ENCODE measurements at regions not wholly inside any gene's neighbourhood (a gene's known extent, or its start where the extent isn't known, plus 50 kb on each side); places are given as distances from the start of the nearest gene placed in this dataset.
"Not testable (repeated sequence)": the region's sequence is repeated elsewhere in the genome, so short reads cannot be mapped to it uniquely, and the experiment has no call there.

- not testable (repeated sequence) for DNase-seq
These were observed 282.4 kb upstream of the NOTCH2NLA start for GRCh38 chr1:146511047-146511777.

DNA sequence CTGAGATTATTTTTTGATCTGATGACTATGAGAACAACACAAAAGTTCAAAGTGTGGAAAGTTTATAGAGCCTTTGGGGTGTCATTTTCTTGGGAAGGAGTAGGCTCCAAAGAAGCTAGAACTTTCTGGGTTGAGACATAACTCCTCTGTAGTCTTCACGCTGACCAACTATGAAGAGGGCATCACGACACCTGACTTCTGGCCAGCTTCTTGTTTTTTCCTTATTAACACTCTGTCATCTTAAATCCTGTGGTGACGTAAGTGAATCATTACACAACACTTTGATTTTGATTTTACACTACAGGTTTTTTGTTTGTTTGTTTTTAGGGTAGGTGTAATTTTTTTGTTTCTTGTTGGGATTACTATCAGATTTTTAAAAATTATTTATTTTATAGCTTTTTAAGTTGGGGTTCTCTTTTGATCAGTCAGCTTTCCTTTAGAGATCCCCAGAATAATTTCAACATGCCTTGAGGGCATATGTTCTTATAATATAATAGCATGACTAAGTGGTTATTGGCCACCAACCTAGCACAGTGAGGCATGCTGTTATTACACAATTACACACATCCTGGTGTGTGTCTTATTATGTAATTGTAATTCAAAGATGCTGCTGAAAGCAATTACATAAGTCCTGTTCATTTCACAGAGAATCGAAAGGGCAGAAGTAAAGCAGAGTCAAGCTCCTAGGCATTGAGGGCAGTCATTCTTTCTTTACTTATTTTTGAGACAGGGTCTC lies 281.6 kb upstream of the NOTCH2NLA start:
- DNase-seq, result not testable (repeated sequence)

GRCh38 chr1:146504121-146504520 lies 275.3 kb upstream of the NOTCH2NLA start:
- DNase-seq, result not testable (repeated sequence)

DNA sequence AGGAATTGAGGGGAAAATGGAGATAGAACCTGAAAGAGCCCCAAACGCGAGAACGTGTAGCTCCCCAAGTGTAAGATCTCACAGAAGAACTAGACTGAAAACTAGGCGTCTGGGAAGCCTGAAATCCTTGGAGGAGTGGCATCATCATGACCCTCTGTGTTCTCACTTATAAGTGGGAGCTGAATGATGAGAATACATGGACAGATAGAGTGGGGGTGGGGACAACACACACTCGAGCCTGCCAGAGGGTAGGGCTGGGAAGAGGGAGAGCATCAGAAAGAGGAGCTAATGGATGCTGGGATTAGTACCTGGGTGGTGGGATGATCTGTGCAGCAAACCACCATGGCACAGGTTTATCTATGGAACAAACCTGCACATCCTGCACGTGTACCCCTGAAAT lies 258.7 kb upstream of the NOTCH2NLA start:
- DNase-seq, result not testable (repeated sequence)

DNA sequence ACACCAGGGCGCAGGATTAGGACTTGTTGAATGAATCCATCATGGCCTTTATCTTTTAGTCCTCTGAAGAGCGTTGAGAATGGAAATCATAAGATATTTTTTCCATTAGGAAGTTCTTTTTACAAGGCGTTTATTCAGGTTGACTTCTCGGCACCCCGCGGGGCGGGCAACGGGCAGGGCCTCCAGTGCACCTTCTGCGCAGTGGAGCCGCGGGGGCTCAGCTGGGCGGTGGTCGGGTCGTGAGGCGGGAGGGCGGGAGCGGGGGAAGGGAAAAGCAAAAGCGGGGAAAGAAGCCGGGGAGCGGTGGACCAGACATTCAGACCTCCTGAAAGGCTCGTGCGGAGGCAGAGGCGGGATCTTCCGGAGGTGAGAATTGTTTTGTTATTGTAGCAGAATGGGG lies 258.3 kb upstream of the NOTCH2NLA start:
- not testable (repeated sequence) for DNase-seq

- peak in 44 of 58 donors; percentile 1 to 56 (median 26) for DNase-seq
These were observed 257.6 kb upstream of the NOTCH2NLA start for GRCh38 chr1:146486300-146487014.

- DNase-seq, result not testable (repeated sequence)
These were observed 255.4 kb upstream of the NOTCH2NLA start for GRCh38 chr1:146484195-146484594.

- not testable (repeated sequence) for DNase-seq
These were observed 250.4 kb upstream of the NOTCH2NLA start for GRCh38 chr1:146479188-146479587.

DNA sequence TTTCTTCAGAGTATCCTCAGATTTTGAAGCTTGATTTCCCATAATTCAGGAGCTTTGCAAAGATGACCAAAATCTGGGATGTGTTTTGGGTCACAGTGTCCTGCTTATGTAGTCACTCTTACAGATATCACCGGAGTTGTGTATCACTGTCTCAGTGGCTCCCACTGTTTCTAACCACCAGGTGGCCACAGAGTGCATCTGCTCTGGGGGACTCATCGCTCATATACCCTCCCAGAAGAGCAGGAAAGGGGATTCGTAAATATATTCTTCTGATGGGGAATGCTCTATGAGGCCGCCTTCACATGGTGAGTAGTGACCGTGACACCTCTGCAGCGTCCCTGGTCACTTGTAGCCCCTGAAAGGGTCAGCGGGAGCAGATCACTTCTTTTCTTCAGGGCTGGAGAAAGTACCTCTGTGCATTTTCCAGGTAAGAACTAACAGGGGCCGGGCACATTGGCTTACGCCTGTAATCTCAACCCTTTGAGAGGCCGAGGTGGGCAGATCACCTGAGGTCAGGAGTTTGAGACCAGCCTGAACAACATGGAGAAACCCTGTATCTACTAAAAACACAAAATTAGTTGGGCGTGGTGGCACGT lies 249.4 kb upstream of the NOTCH2NLA start:
- DNase-seq, result peak in 28 of 58 donors; percentile 0 to 43 (median 4)

DNA sequence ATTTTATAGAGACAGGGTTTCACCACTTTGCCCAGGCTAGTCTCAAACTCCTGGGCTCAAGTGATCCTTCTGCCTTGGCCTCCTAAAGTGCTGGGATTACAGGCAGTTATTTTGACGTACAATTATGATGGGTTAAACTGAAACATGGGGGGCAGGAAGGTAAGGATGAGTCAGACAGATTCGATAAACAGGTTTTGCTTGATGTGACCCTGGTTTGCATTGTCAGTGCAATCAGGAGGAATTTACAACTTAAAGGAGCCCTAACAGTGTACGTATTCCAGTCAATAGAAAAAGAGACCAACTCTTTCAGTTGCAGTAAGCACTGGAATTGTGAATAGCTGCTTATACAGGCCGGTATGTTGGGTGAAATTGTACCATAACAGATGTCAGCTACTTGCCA lies 246.3 kb upstream of the NOTCH2NLA start:
- not testable (repeated sequence) for DNase-seq

DNA sequence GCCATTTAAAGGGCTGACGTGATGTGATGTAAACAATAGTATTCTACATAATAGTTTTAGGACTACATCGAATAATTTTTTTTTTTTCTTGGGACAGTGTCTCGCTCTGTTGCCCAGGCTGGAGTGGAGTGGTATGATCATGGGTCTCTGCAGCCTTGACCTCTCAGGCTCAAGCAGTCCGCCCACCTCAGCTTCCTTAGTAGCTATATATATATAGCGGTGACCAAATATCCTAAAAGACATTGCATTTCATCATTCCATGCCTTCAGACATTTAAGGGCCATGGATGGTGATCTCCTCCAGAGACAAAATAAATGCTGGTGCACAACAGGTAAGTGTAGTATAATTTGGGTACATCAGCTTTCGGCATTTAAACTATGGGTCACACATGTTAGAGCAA lies 245.4 kb upstream of the NOTCH2NLA start:
- DNase-seq, result not testable (repeated sequence)

GRCh38 chr1:146472192-146472861 lies 243.5 kb upstream of the NOTCH2NLA start:
- peak in 49 of 58 donors; percentile 1 to 75 (median 32) for DNase-seq

GRCh38 chr1:146459939-146460338 lies 231.1 kb upstream of the NOTCH2NLA start:
- not testable (repeated sequence) for DNase-seq

GRCh38 chr1:146459308-146459707 lies 230.5 kb upstream of the NOTCH2NLA start:
- not testable (repeated sequence) for DNase-seq

DNA sequence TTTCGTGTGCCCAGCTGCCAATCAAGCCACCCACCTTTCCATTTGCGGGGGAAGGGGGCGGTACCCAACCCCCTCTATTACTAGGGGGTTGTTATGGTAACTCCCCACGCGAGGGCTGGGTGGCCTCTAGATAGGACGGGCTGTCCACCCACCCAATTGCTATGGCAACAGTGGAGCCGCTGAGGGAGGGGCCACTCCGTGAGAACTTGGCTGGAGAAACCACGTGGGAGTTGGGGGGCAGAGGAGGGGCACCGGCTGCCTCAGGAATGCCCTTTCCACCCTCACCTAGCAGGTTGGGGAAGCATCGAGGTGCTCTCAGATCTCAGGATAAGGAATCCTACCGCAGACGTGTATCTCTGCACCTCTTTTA lies 220.0 kb upstream of the NOTCH2NLA start:
- not testable (repeated sequence) for DNase-seq

- not testable (repeated sequence) for DNase-seq
These were observed 219.5 kb upstream of the NOTCH2NLA start for GRCh38 chr1:146448212-146448876.

DNA sequence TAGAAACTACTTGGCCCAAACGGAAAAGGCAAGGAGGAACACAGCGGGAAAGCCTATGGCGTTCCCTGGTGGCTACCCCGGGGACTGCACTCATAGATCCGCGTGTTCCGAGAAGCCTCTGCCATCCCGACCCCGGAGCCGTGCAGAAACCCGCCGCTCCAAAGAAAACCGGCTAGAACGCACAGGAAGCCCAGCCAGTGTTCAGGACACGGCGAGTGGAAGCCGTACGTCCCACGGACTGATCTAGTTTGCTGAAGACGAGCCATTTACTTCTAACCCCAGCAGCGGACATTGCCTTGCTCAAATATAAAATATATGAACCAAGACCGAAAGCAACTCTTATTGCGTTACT lies 215.0 kb upstream of the NOTCH2NLA start:
- DNase-seq, result peak in 15 of 58 donors; percentile 0 to 19 (median 2)

DNA sequence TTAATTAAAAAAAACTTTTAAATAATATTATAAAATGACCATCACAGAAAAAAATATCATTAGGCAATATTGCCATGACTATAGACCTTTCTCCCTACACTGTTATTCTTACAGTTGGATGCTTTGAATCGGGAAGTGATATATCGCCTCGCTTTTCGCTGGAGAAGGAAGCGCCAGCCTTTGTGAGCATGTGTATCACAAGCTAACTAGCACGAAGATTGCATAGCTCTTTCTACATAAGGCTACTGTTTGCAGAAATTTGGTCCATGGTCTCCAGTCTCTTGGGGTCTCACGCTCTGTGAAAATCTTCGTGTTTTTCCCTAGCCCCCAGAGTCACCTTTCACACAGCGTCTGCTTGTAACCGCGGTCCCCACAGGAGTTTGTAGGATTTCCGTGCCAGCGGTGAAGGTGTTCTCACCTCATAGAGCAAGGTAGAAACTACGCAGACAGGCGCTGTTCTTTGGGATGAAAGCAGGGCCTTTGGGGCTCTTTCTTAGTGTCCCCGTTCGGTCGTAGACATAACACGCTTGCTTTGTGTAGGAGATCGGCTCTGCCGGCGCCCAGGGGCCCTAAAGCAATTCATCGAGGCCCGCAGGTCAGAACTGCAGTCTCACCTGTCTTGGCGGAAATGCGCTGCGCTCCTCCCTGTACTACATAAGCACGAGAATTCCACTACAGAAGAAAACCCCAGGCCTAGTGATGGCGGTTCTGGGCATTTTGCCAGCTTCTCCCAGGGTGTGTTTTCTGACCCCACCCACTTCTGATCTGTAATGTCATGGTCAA lies 214.5 kb upstream of the NOTCH2NLA start:
- not testable (repeated sequence) for DNase-seq

DNA sequence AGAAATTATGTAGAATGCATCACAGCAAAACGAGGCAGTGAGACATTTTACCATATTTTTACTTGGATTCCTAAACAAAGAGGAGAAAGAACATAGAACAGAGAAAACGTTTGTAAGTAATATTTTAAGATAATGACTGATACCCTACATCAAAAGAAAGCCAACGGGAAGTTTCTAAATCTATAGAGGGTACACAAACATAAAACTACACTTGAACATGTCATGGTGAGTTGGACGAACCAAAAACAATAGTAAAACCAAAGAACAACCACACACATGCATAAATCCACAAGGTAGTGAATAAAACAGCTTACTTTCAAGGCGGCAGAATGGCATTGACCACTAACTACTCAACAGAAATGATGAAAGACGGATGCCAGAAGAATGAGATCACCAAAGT lies 209.7 kb upstream of the NOTCH2NLA start:
- DNase-seq, result not testable (repeated sequence)

GRCh38 chr1:146416642-146417041 lies 187.8 kb upstream of the NOTCH2NLA start:
- not testable (repeated sequence) for DNase-seq

Measured in anterior cingulate cortex (tissue), 58 donors.